WERI-Rb-1 (cell line): ENCODE measurements at regions not wholly inside any gene's neighbourhood (a gene's known extent, or its start where the extent isn't known, plus 50 kb on each side); places are given as distances from the start of the nearest gene placed in this dataset.

Experiments
- DNase-seq: peaks from one replicate; pipeline ENCODE4 v3.0.0-alpha.2; 2020
- H3K27ac ChIP-seq: fragments of 250-450 bp; sonication (Bioruptor Pico); 2 replicates; pipeline ENCODE4 v1.5.1; 2020; ENCODE audit warnings: mild to moderate bottlenecking, moderate library complexity
- H3K27me3 ChIP-seq: fragments of 250-450 bp; sonication (Bioruptor Pico); 2 replicates; pipeline ENCODE4 v1.5.1; 2021; ENCODE audit warnings: mild to moderate bottlenecking, low read depth, moderate library complexity; ENCODE audit not compliant: insufficient read depth, severe bottlenecking
- H3K36me3 ChIP-seq: fragments of 250-450 bp; sonication (Bioruptor Pico); 2 replicates; pipeline ENCODE4 v1.5.1; 2020; ENCODE audit warnings: mild to moderate bottlenecking, moderate library complexity
- H3K4me3 ChIP-seq: 2 replicates; pipeline ENCODE4 v1.5.1; 2011; ENCODE audit warnings: low read depth, mild to moderate bottlenecking, control low read depth, low read length
- H3K9me3 ChIP-seq: fragments of 250-450 bp; sonication (Bioruptor Pico); 2 replicates; pipeline ENCODE4 v1.5.1; 2021; ENCODE audit warnings: mild to moderate bottlenecking, moderate library complexity; ENCODE audit not compliant: severe bottlenecking
- CTCF ChIP-seq: IDR thresholded peaks from 2 replicates; pipeline ENCODE4 v1.5.1; 2011; ENCODE audit warnings: low read depth, mild to moderate bottlenecking, control low read depth, inconsistent platforms, low read length

DNA sequence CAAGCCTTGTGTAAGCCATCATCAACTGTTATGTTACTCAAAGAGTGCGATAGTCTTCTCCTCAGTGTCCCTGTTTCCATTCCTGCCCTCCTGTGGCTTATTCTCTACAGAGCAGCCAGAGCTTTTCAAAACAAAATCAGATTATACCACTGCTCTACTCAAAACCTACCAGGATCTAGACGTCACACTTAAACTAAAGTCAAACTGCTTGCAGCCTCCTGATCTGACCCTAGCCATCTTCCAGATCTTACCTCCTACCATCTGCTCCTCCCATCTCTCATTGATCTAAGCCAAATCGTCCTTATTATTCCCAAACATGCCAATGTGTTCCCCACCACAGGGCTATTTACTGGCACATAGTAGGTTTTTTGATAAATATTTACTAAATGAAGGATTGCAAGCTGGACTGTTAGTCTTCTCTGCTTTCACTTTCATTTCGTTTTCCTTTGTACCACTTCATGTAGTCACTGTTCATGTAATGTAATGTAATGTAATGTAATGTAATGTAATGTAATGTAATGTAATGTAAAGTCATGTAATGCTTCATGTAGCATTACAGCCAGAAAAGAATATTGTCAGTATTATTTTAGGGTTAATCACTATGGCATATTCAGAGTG lies 116.1 kb downstream of the GPR37 start:
- Histone ChIP-seq H3K36me3 (no peaks in the 10 kb centered on the region), H3K27me3 (no peaks in the 10 kb centered on the region), H3K27ac (no peak overlapping the region), H3K9me3 (no peaks in the 10 kb centered on the region), H3K4me3 (no peak overlapping the region)
- no peak for DNase-seq
- TF ChIP-seq CTCF = no peak

DNA sequence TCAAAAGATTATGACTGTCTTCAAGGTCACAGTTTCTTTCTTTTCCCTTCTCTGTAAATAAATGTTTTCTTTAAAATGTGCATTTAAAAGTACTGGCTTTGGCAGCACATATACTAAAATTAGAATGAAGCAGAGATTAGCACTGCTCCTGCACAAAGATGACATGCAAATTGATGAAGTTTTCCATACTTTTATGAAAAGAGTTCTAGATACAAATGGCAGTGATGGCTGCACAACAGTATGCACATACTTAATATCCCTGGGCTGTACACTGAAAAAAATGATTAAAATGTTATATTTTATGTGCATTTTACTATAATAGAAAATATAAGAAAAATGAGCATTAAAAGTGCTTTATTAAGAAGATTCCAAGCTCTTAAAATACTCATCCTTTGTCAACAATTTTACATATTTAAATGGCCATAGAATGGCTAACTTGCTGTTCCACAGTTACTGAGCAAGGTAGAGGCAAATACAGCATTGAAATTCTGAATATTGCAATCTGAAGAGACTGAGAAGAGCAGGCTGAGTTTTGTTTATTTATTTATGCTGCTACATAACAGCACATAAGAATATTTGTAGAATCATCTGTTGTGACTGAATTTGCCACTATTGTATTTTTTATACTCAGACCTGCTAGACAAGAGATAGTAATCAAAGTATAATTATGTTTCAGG lies 117.8 kb downstream of the GPR37 start:
- no peak for DNase-seq
- no peak overlapping the region for H3K4me3 ChIP-seq
- H3K27me3 ChIP-seq = no peaks in the 10 kb centered on the region
- H3K36me3 ChIP-seq = no peaks in the 10 kb centered on the region
- TF ChIP-seq CTCF = no peak
- no peak overlapping the region for H3K27ac ChIP-seq
- no peaks in the 10 kb centered on the region for H3K9me3 ChIP-seq

DNA sequence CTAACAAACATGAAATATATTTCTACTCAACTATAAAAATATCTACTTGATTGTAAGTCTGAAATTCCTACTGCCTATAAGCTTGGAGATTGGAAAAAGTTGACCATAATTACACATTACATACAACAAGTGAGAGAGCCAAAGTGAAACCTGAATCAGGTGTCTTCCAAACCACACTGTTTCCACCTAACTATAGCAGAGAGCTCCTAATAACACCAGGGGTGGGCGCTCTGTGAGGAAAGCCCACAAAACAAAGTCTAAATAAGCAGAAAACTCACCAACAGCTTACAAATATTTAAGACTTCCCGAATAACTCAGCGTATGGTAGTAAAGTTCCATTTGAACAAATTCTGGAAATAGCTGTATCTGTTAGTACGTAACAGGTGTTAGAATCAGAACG lies 119.9 kb downstream of the GPR37 start:
- Histone ChIP-seq H3K4me3 (no peak overlapping the region), H3K36me3 (no peaks in the 10 kb centered on the region), H3K9me3 (no peaks in the 10 kb centered on the region), H3K27me3 (no peaks in the 10 kb centered on the region), H3K27ac (no peak overlapping the region)
- TF ChIP-seq CTCF = no peak
- DNase-seq = no peak

DNA sequence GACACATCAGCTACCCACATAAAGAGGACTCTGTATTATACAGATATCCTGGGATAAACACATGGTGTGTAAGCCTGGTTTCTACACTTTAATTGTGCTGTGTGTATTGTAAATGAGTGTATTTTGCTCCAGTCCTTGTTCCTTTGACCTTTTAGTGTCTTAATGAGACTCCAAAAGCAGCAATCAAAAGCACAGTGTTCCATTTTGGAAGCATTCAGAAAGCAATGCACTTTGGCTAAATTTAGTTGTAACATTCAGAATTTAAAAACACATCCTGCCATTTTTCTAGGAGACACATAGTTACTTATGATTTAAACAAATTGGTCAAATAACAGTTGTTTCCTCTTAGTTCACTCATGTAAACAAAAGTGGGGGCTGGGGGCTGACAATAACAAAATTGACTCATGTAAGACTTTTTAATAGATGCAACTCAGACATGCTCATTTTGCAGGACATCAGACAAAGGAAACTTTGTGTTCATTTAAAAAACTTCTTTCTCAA lies 122.2 kb downstream of the GPR37 start:
- H3K9me3 ChIP-seq = no peaks in the 10 kb centered on the region
- no peaks in the 10 kb centered on the region for H3K27me3 ChIP-seq
- DNase-seq = no peak
- H3K36me3 ChIP-seq = no peaks in the 10 kb centered on the region
- TF ChIP-seq CTCF = no peak
- H3K4me3 ChIP-seq = no peak overlapping the region
- H3K27ac ChIP-seq = no peak overlapping the region

GRCh38 chr7:124635416-124635815 lies 130.2 kb downstream of the GPR37 start:
- no peak for TF ChIP-seq CTCF
- H3K27ac ChIP-seq = no peak overlapping the region
- H3K36me3 ChIP-seq = no peaks in the 10 kb centered on the region
- H3K4me3 ChIP-seq = no peak overlapping the region
- no peak for DNase-seq
- no peaks in the 10 kb centered on the region for H3K9me3 ChIP-seq
- H3K27me3 ChIP-seq = no peaks in the 10 kb centered on the region
